Right cardiac atrium (tissue), 5 donors: ENCODE measurements at regions not wholly inside any gene's neighbourhood (a gene's known extent, or its start where the extent isn't known, plus 50 kb on each side); places are given as distances from the start of the nearest gene placed in this dataset.

ENCODE experiments used
- ATAC-seq, 2 donors: fragments of 200-7000 bp; cut with Tn5 transposase; one replicate each; pipeline versions ENCODE4 v1.8.0 to v1.9.1; 2020; ENCODE audit warnings: moderate library complexity in 2 of 2, mild to moderate bottlenecking in 1 of 2
- DNase-seq, 3 donors: peaks; one replicate each; pipeline ENCODE4 v3.0.0-alpha.2; 2020
- H3K27ac ChIP-seq: one replicate; pipeline ENCODE4 v1.5.1; 2013; ENCODE audit warnings: mild to moderate bottlenecking, low read length, control low read depth, moderate library complexity
- H3K27me3 ChIP-seq: one replicate; pipeline ENCODE4 v1.6.1; 2013; ENCODE audit not compliant: control insufficient read depth, insufficient read depth
- H3K4me1 ChIP-seq: one replicate; pipeline ENCODE4 v1.6.1; 2013; ENCODE audit warnings: low read length; ENCODE audit not compliant: control insufficient read depth, insufficient read depth
- H3K4me3 ChIP-seq: one replicate; pipeline ENCODE4 v1.5.1; 2013; ENCODE audit warnings: low read length, control low read depth
- H3K9me3 ChIP-seq: one replicate; pipeline ENCODE4 v1.6.1; 2013; ENCODE audit warnings: low read length; ENCODE audit not compliant: control insufficient read depth
- WGBS: extraction: QIAGEN DNeasy Blood & Tissue Kit; methylation state at CpG from one replicate; pipeline ENCODE4 v1.1.7; 2013; 5-methylcytosine and 5-hydroxymethylcytosine counted together
- intact Hi-C, 4 donors: fragments of 100-400 bp; cut with DNase I; formaldehyde crosslinking; loops; one replicate each; pipeline versions ENCODE4 v1.11.0 to v1.14.0; 2022 to 2023
- donor health status: healthy with polysubstance abuse.
- donor health status: DM: no; HTN: yes; CAD: no.
- donor health status: DM: no; HTN: no; CAD: no.
- donor health status: DM: no; HTN: yes; CAD: no; lungs with severe emphysema.
- donor health status: DM: yes; HTN: yes; CAD: no.

GRCh38 chr13:86937316-86937715, 733.9 kb upstream of the SLITRK5 start:
- intact Hi-C loops = no loop called here

GRCh38 chr13:86945584-86945983, 725.6 kb upstream of the SLITRK5 start:
- Histone ChIP-seq H3K27ac (no peak overlapping the region), H3K4me3 (no peak overlapping the region), H3K9me3 (no peaks in the 10 kb centered on the region), H3K27me3 (no peaks in the 10 kb centered on the region), H3K4me1 (no peaks in the 10 kb centered on the region)
- no peak for ATAC-seq
- DNase-seq = no peak
- WGBS = 86% methylated on average over 2 of the region's 2 CpGs
- intact Hi-C loops = no loop called here

More at GRCh38 chr13:86937316-86937715, 733.9 kb upstream of the SLITRK5 start:
- DNase-seq (no peak), ATAC-seq (no peak)
- H3K9me3 ChIP-seq = no peaks in the 10 kb centered on the region
- 74% methylated on average over 2 of the region's 2 CpGs for WGBS
- no peaks in the 10 kb centered on the region for H3K27me3 ChIP-seq
- no peak overlapping the region for H3K4me3 ChIP-seq
- no peaks in the 10 kb centered on the region for H3K4me1 ChIP-seq
- H3K27ac ChIP-seq = no peak overlapping the region

GRCh38 chr13:86946734-86947133, 724.4 kb upstream of the SLITRK5 start:
- 75% methylated on average over 2 of the region's 2 CpGs for WGBS
- no peak for ATAC-seq
- no peaks in the 10 kb centered on the region for H3K9me3 ChIP-seq
- no peak overlapping the region for H3K27ac ChIP-seq
- H3K27me3 ChIP-seq = no peaks in the 10 kb centered on the region
- no peaks in the 10 kb centered on the region for H3K4me1 ChIP-seq
- no peak for DNase-seq
- intact Hi-C loops = no loop called here
- H3K4me3 ChIP-seq = no peak overlapping the region

GRCh38 chr13:86954341-86954740, 716.8 kb upstream of the SLITRK5 start:
- Histone ChIP-seq H3K9me3 (no peaks in the 10 kb centered on the region), H3K4me1 (no peaks in the 10 kb centered on the region)
- WGBS = 81% methylated on average over 1 of the region's 1 CpG

GRCh38 chr13:86960876-86961275, 710.3 kb upstream of the SLITRK5 start:
- Histone ChIP-seq H3K27me3 (no peaks in the 10 kb centered on the region), H3K27ac (no peak overlapping the region), H3K9me3 (no peaks in the 10 kb centered on the region), H3K4me1 (no peaks in the 10 kb centered on the region), H3K4me3 (no peak overlapping the region)
- intact Hi-C loops = no loop called here
- ATAC-seq (no peak), DNase-seq (no peak)

More at GRCh38 chr13:86954341-86954740, 716.8 kb upstream of the SLITRK5 start:
- Histone ChIP-seq H3K27me3 (no peaks in the 10 kb centered on the region), H3K27ac (no peak overlapping the region), H3K4me3 (no peak overlapping the region)
- ATAC-seq (no peak), DNase-seq (no peak)
- intact Hi-C loops = no loop called here

GRCh38 chr13:86974251-86974994, 696.7 kb upstream of the SLITRK5 start:
- no peaks in the 10 kb centered on the region for H3K4me1 ChIP-seq
- peak in 1 of 3 donors; percentile 25 for DNase-seq
- WGBS = 79% methylated on average over 7 of the region's 7 CpGs
- no peak overlapping the region for H3K4me3 ChIP-seq
- H3K27me3 ChIP-seq = no peaks in the 10 kb centered on the region
- H3K9me3 ChIP-seq = no peaks in the 10 kb centered on the region
- no peak for ATAC-seq
- intact Hi-C loops = no loop called here
- no peak overlapping the region for H3K27ac ChIP-seq

- intact Hi-C loops = no loop called here
- WGBS = 84% methylated on average over 1 of the region's 1 CpG
- no peaks in the 10 kb centered on the region for H3K27me3 ChIP-seq
- no peaks in the 10 kb centered on the region for H3K4me1 ChIP-seq
- no peak for DNase-seq
- H3K9me3 ChIP-seq = no peaks in the 10 kb centered on the region
- no peak overlapping the region for H3K4me3 ChIP-seq
- ATAC-seq = no peak
- H3K27ac ChIP-seq = no peak overlapping the region
Observed at GRCh38 chr13:86974995-86975328, 696.2 kb upstream of the SLITRK5 start.

GRCh38 chr13:86976521-86977324, 694.4 kb upstream of the SLITRK5 start:
- H3K4me1 ChIP-seq = no peaks in the 10 kb centered on the region
- no peak overlapping the region for H3K4me3 ChIP-seq
- DNase-seq (no peak), ATAC-seq (no peak)
- H3K27ac ChIP-seq = no peak overlapping the region
- intact Hi-C loops = no loop called here
- H3K9me3 ChIP-seq = no peaks in the 10 kb centered on the region
- 80% methylated on average over 4 of the region's 4 CpGs for WGBS
- no peaks in the 10 kb centered on the region for H3K27me3 ChIP-seq

- H3K27ac ChIP-seq = no peak overlapping the region
- intact Hi-C loops = no loop called here
- H3K9me3 ChIP-seq = no peaks in the 10 kb centered on the region
- ATAC-seq (no peak), DNase-seq (no peak)
- no peaks in the 10 kb centered on the region for H3K27me3 ChIP-seq
- no peaks in the 10 kb centered on the region for H3K4me1 ChIP-seq
- WGBS = 37% methylated on average over 4 of the region's 4 CpGs
- no peak overlapping the region for H3K4me3 ChIP-seq
Observed at GRCh38 chr13:86986448-86986847, 684.7 kb upstream of the SLITRK5 start.

GRCh38 chr13:86992251-86992650, 678.9 kb upstream of the SLITRK5 start:
- Histone ChIP-seq H3K9me3 (no peaks in the 10 kb centered on the region), H3K4me1 (no peaks in the 10 kb centered on the region), H3K4me3 (no peak overlapping the region), H3K27me3 (no peaks in the 10 kb centered on the region), H3K27ac (no peak overlapping the region)
- ATAC-seq = no peak
- intact Hi-C loops = no loop called here
- DNase-seq = no peak

- no peak overlapping the region for H3K27ac ChIP-seq
- DNase-seq = no peak
- H3K4me3 ChIP-seq = no peak overlapping the region
- H3K9me3 ChIP-seq = no peaks in the 10 kb centered on the region
- no peaks in the 10 kb centered on the region for H3K4me1 ChIP-seq
- intact Hi-C loops = no loop called here
- H3K27me3 ChIP-seq = no peaks in the 10 kb centered on the region
- ATAC-seq = no peak
Observed at GRCh38 chr13:87003265-87003664, 667.9 kb upstream of the SLITRK5 start.
